Heart right ventricle (tissue), 16 donors: ENCODE measurements at regions not wholly inside any gene's neighbourhood (a gene's known extent, or its start where the extent isn't known, plus 50 kb on each side); places are given as distances from the start of the nearest gene placed in this dataset.

Experiments
- ATAC-seq, 8 donors: fragments of 200-7000 bp; cut with Tn5 transposase; one replicate each; pipeline ENCODE4 v1.9.1; 2020; ENCODE audit warnings: mild to moderate bottlenecking in 8 of 8, moderate library complexity in 8 of 8, moderate number of reproducible peaks in 1 of 8
- DNase-seq, 2 donors: peaks; one replicate each; pipeline ENCODE4 v3.0.0-alpha.2; 2020
- H3K27ac ChIP-seq, 10 donors: fragments of 200-600 bp; sonication (generic) in 2 of 10; one replicate each; pipeline versions ENCODE4 v1.5.0 to v1.8.0; 2020 to 2022; ENCODE audit warnings: mild to moderate bottlenecking in 3 of 10
- H3K27me3 ChIP-seq, 7 donors: fragments of 200-600 bp; one replicate each; pipeline ENCODE4 v1.8.0; 2021 to 2022; ENCODE audit warnings: mild to moderate bottlenecking in 2 of 7
- H3K36me3 ChIP-seq, 9 donors: fragments of 200-600 bp; sonication (generic) in 1 of 9; one replicate each; pipeline versions ENCODE4 v1.5.0 to v1.8.0; 2020 to 2022; ENCODE audit warnings: mild to moderate bottlenecking in 2 of 9
- H3K4me1 ChIP-seq, 9 donors: fragments of 200-600 bp; sonication (generic) in 1 of 9; one replicate each; pipeline versions ENCODE4 v1.5.0 to v1.8.0; 2020 to 2022; ENCODE audit warnings: mild to moderate bottlenecking in 4 of 9
- H3K4me3 ChIP-seq, 10 donors: fragments of 200-600 bp; sonication (generic) in 2 of 10; one replicate each; pipeline versions ENCODE4 v1.5.0 to v1.8.0; 2020 to 2022; ENCODE audit warnings: mild to moderate bottlenecking in 7 of 10, moderate library complexity in 2 of 10
- H3K9me3 ChIP-seq, 11 donors: fragments of 200-600 bp in 10 of 11; sonication (generic) in 2 of 11; one replicate each; pipeline versions ENCODE4 v1.5.0 to v1.8.0; 2013 to 2022; ENCODE audit warnings: mild to moderate bottlenecking in 2 of 11, control low read depth in 1 of 11, moderate library complexity in 1 of 11
- WGBS, 2 donors: extraction: QIAGEN DNeasy Blood & Tissue Kit; methylation state at CpG; one replicate each; pipeline ENCODE4 v1.1.7; 2013; ENCODE audit warnings: inconsistent platforms in 1 of 2; 5-methylcytosine and 5-hydroxymethylcytosine counted together
- intact Hi-C, 10 donors: fragments of 100-400 bp; cut with DNase I; formaldehyde crosslinking; loops; one replicate each; pipeline versions ENCODE4 v1.11.1 to v1.14.2; 2022
- TF ChIP-seq, protein P1 (sequence below), 9 donors: fragments of 200-600 bp; sonication (generic) in 2 of 9; IDR thresholded peaks; one replicate each; pipeline versions ENCODE4 v1.5.0 to v1.8.0; 2021 to 2022; ENCODE audit warnings: antibody characterized with exemption in 9 of 9, mild to moderate bottlenecking in 5 of 9, moderate library complexity in 1 of 9
- donor health status: Arrhythmogenic right ventricular cardiomyopathy.
- donor health status: ischemic (EF 13 %, LVEDD 7.1; RV severe dilation, severe dysfunction).
- donor health status: healthy with polysubstance abuse.
- donor health status: DM: no; HTN: yes; CAD: no.
- donor health status: DM: no; HTN: no; CAD: no.
- donor health status: ischemic (EF 25% LVEDD 6.9; RV normal size, moderate dysfunction).
- donor health status: ischemic (EF 25% LVEDD 5.7; RV mildly dilated, moderate dysfunction).
- donor health status: healthy.
- donor health status: DM: yes; HTN: yes; CAD: no.
- donor health status: Ischemic cardiomyopathy.
- donor health status: ischemic (EF 35%, LVEDD 5.7; RV mildly dilated, moderate dysfunction).
- donor health status: nonischemic (EF 11% LVEDD 7.7; RV severe dilation, severe dysfunction).
- donor health status: DM: yes; HTN: yes; CAD: no.
- donor health status: PGD.
- donor health status: ischemic (EF 29% LVEDD 5.4; RV normal size, mild dysfunction).
- donor health status: nonischemic (EF 23%, LVEDD 6.1; RV moderate dilation, normal function).

DNA sequence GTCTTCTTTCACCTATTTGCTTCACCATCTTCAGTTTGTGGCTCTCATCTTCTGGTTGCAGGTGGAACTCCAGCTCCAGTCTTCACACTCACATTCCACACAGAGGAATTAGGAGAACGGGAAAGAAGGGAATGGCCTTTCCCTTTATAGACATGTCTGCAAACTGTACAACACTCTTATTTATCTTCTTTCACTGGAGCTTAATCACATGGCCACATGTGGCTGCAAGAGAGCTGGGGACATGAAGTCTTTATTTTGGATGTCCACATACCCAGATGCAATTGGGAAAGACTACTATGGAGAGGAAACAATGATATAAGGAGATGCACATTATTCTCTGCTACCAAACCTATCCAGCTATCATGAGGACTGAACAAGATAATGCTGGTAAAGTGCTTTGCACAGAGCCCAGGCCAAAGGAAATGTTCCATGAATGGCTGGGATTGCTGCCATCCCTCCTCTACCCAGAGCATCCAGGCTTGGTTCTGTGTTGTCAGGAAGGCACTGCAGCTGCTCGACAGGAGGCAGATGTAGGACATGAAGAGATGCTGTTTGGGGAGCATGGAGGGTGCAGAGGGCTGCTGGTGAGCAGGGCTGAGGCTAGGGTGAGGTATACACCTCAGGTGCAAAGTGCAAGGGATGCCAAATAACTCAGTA is 183.8 kb upstream of the TBX20 start:
- Histone ChIP-seq H3K36me3 (no peaks in the 10 kb centered on the region), H3K27ac (peak overlapping the region in 1 of 10 donors; percentile 16), H3K9me3 (peaks cover 0 to 11% (median 0%) of the 10 kb centered on the region in 11 donors), H3K4me1 (peaks cover 0 to 8% (median 0%) of the 10 kb centered on the region in 9 donors), H3K27me3 (no peaks in the 10 kb centered on the region), H3K4me3 (no peak overlapping the region)
- ATAC-seq (peak; percentile 55 to 94 (median 84)), DNase-seq (no peak)
- intact Hi-C loops = loop anchor here in 1 of 10 donors (10.0 kb wide), 1 partner anchor 177 kb away; no protein-coding TSS in a partner anchor
- TF ChIP-seq, protein P1, sequence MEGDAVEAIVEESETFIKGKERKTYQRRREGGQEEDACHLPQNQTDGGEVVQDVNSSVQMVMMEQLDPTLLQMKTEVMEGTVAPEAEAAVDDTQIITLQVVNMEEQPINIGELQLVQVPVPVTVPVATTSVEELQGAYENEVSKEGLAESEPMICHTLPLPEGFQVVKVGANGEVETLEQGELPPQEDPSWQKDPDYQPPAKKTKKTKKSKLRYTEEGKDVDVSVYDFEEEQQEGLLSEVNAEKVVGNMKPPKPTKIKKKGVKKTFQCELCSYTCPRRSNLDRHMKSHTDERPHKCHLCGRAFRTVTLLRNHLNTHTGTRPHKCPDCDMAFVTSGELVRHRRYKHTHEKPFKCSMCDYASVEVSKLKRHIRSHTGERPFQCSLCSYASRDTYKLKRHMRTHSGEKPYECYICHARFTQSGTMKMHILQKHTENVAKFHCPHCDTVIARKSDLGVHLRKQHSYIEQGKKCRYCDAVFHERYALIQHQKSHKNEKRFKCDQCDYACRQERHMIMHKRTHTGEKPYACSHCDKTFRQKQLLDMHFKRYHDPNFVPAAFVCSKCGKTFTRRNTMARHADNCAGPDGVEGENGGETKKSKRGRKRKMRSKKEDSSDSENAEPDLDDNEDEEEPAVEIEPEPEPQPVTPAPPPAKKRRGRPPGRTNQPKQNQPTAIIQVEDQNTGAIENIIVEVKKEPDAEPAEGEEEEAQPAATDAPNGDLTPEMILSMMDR (IDR thresholded peaks at IDR 0.05) = no peak
- 47 to 52% methylated on average over 2 of the region's 2 CpGs for WGBS, 2 donors

DNA sequence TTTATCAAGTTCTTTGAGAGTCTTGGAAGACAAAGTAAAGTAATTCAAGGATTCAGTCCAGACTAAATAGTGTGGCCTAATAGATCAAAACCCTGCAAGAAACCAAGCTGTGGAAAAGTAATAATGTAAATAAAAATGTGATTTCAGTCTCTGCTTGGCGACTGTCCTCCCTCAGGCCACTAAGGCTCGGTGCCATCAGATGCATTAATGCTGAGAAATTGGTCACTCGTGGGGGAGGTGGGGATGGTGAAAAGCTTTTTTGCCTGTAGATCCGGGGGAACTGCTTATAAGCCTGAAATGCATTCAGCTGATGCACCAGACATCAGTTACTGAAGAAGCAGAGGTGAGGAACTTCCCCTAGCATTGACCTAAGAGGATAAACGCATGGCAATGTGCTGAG is 182.6 kb upstream of the TBX20 start:
- Histone ChIP-seq H3K27me3 (no peaks in the 10 kb centered on the region), H3K9me3 (peaks cover 0 to 13% (median 0%) of the 10 kb centered on the region in 11 donors), H3K4me1 (peaks cover 0 to 8% (median 0%) of the 10 kb centered on the region in 9 donors), H3K4me3 (no peak overlapping the region), H3K36me3 (no peaks in the 10 kb centered on the region), H3K27ac (no peak overlapping the region)
- TF ChIP-seq, protein P1 (IDR thresholded peaks at IDR 0.05) = no peak
- 70 to 81% methylated on average over 5 of the region's 5 CpGs for WGBS, 2 donors
- ATAC-seq (no peak), DNase-seq (no peak)
- intact Hi-C loops = loop anchor here in 1 of 10 donors (10.0 kb wide), 1 partner anchor 178 kb away; no protein-coding TSS in a partner anchor

DNA sequence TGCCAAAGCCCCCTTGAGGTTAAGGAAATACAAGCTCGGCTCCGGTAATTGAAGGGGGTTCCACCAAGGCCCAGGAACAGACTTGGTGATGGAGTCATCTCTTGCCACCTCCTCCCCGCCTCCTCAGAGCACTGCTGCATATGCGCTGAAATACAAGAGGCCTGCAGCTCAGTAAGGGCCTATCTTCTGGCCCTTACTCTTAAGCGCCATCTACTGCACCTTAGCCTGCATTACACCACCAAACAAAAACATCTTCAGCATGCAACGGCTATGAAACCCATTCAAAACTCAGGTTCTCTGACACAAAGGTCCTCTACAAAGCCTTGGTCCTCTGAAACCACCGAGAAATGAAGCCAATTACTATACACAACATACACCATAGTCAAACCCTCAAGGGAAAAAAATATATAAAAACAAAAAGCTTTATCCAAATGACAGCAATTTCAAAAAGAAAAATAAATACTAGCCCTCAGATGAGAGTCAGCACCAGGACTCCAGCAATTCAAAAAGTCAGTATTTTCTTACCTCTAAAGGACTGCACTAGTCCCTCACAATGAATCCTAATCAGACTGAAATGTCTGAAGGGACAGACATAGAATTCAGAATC is 176.8 kb upstream of the TBX20 start:
- Histone ChIP-seq H3K27me3 (no peaks in the 10 kb centered on the region), H3K4me1 (no peaks in the 10 kb centered on the region), H3K27ac (no peak overlapping the region), H3K9me3 (peaks cover 0 to 49% (median 10%) of the 10 kb centered on the region in 11 donors), H3K4me3 (no peak overlapping the region), H3K36me3 (no peaks in the 10 kb centered on the region)
- intact Hi-C loops = loop anchor here in 1 of 10 donors (10.0 kb wide), 1 partner anchor 184 kb away; no protein-coding TSS in a partner anchor
- WGBS, 2 donors = 72 to 81% methylated on average over 7 of the region's 7 CpGs
- DNase-seq (no peak), ATAC-seq (no peak)
- TF ChIP-seq, protein P1 (IDR thresholded peaks at IDR 0.05) = peak in 1 of 9 donors; percentile 25

DNA sequence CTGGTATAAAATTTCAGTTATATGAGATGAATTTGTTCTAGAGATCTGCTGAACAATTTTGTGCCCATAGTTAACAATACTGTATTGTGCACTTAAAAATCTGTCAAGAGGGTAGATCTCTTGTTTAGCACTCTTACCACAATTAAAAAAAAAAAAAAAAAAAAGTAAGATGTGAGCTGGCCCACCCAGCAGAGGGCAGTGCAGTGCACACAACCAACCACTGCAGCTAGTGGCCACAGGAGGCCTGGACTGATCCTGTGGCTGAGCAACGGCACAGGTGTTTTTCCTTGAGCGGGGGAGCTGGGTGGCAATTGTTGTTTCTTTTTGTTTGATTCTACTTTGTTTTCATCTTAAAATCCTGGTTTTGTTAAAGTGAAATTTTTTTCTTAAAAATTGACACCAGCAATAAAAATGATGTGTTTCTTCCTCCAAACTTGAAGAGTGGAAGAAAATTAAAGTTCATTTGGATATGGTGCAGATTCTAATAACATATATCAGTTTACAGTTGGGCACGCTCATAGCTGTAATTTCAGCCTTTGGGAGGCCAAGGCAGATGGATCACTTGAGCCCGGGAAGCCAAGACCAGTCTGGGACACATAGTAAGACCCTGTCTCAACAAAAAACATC is 171.1 kb upstream of the TBX20 start:
- H3K4me1 ChIP-seq = peaks cover 0 to 10% (median 0%) of the 10 kb centered on the region in 9 donors
- no peaks in the 10 kb centered on the region for H3K27me3 ChIP-seq
- WGBS, 2 donors = 51 to 62% methylated on average over 4 of the region's 4 CpGs
- intact Hi-C loops = loop anchor here (1.0 to 10.0 kb wide), 12 partner anchors 90 to 220 kb away; partner anchors contain the start of gene TBX20 (in 1 of the 10)
- ATAC-seq (peak; percentile 57 to 78 (median 72)), DNase-seq (peak; percentile 55 to 64)
- TF ChIP-seq, protein P1 (IDR thresholded peaks at IDR 0.05) = peak; percentile 58 to 80 (median 76)
- no peaks in the 10 kb centered on the region for H3K36me3 ChIP-seq
- no peak overlapping the region for H3K27ac ChIP-seq
- H3K9me3 ChIP-seq = peaks cover 0 to 21% (median 5%) of the 10 kb centered on the region in 11 donors
- H3K4me3 ChIP-seq = no peak overlapping the region
